HEK293 (cell line): ENCODE measurements at regions not wholly inside any gene's neighbourhood (a gene's known extent, or its start where the extent isn't known, plus 50 kb on each side); places are given as distances from the start of the nearest gene placed in this dataset.

Source experiments
- CTCF ChIA-PET: fragments of 350-600 bp; formaldehyde crosslinking; extraction: SDS; loops from one replicate; lab custom pipeline; 2021; ENCODE audit warnings: antibody characterized with exemption; lab: Yijun Ruan, JAX
- POLR2A ChIA-PET: fragments of 300-600 bp; formaldehyde crosslinking; extraction: SDS; loops from one replicate; lab custom pipeline; 2020; ENCODE audit warnings: antibody characterized with exemption, inconsistent platforms; lab: Yijun Ruan, JAX
- H3K27ac ChIP-seq: fragments of 200-500 bp; sonication (Bioruptor generic); 2 replicates; pipeline ENCODE4 v1.5.1; 2014; ENCODE audit warnings: low read depth, low read length, control low read depth, inconsistent platforms; ENCODE audit errors: extremely low read depth
- H3K36me3 ChIP-seq, 2 experiments: fragments of 200-500 bp in 1 of 2; sonication (Bioruptor generic) in 1 of 2; 1 replicate in 1 of 2; 2 replicates in 1 of 2; pipeline ENCODE4 v1.5.1; 2014 to 2017; ENCODE audit warnings: inconsistent platforms in 2 of 2, low read length in 2 of 2; ENCODE audit not compliant: control insufficient read depth in 2 of 2, insufficient read depth in 1 of 2
- H3K4me1 ChIP-seq: fragments of 200-500 bp; sonication (Bioruptor generic); 2 replicates; pipeline ENCODE4 v1.5.1; 2014; ENCODE audit warnings: mild to moderate bottlenecking, low read length, inconsistent platforms; ENCODE audit not compliant: control insufficient read depth, insufficient read depth
- H3K4me3 ChIP-seq: 2 replicates; pipeline ENCODE4 v1.5.1; 2011; ENCODE audit warnings: low read depth, mild to moderate bottlenecking, control low read depth, low read length, moderate library complexity
- H3K9me3 ChIP-seq: fragments of 200-500 bp; sonication (Bioruptor generic); 2 replicates; pipeline ENCODE4 v1.5.1; 2014; ENCODE audit warnings: low read depth, low read length, inconsistent platforms; ENCODE audit not compliant: control insufficient read depth, insufficient read depth
- GLIS1 ChIP-seq: fragments of 450-650 bp; formaldehyde crosslinking; IDR thresholded peaks from 2 replicates; pipeline ENCODE4 v1.5.1; 2016; ENCODE audit warnings: missing biosample characterization, missing genetic modification characterization
- PRDM1 ChIP-seq: fragments of 450-650 bp; formaldehyde crosslinking; IDR thresholded peaks from 2 replicates; pipeline ENCODE4; 2016; ENCODE audit warnings: missing biosample characterization, missing genetic modification characterization
- SP2 ChIP-seq: fragments of 450-650 bp; formaldehyde crosslinking; IDR thresholded peaks from 2 replicates; pipeline ENCODE4 v1.5.1; 2016; ENCODE audit warnings: missing biosample characterization, missing genetic modification characterization
- SP7 ChIP-seq: fragments of 450-650 bp; formaldehyde crosslinking; IDR thresholded peaks from 2 replicates; pipeline ENCODE4 v1.5.1; 2016; ENCODE audit warnings: missing biosample characterization, missing genetic modification characterization
- ZBTB7A ChIP-seq: fragments of 450-650 bp; formaldehyde crosslinking; IDR thresholded peaks from 2 replicates; pipeline ENCODE4 v1.5.1; 2016; ENCODE audit warnings: low read depth, missing biosample characterization, missing genetic modification characterization
- ZFHX2 ChIP-seq: fragments of 450-650 bp; formaldehyde crosslinking; conservative IDR thresholded peaks from 2 replicates; pipeline ENCODE4 v1.5.1; 2016; ENCODE audit warnings: missing biosample characterization, missing genetic modification characterization
- ZFP69B ChIP-seq: fragments of 450-650 bp; formaldehyde crosslinking; IDR thresholded peaks from 2 replicates; pipeline ENCODE4 v1.5.1; 2016; ENCODE audit warnings: missing biosample characterization, missing genetic modification characterization
- ZNF174 ChIP-seq: fragments of 450-650 bp; formaldehyde crosslinking; IDR thresholded peaks from 2 replicates; pipeline ENCODE4 v1.5.0; 2017; ENCODE audit warnings: missing biosample characterization, mild to moderate bottlenecking, missing genetic modification characterization
- ZNF19 ChIP-seq: fragments of 450-650 bp; formaldehyde crosslinking; IDR thresholded peaks from 2 replicates; pipeline ENCODE4; 2016; ENCODE audit warnings: missing biosample characterization, missing genetic modification characterization, low read depth
- ZNF274 ChIP-seq, 2 experiments: fragments of 200-500 bp in 1 of 2; fragments of 450-650 bp in 1 of 2; sonication (Bioruptor generic) in 1 of 2; formaldehyde crosslinking in 1 of 2; IDR thresholded peaks; 2 replicates each; pipeline versions ENCODE4 v1.5.1 to v1.6.1; 2014 to 2016; ENCODE audit warnings: borderline replicate concordance in 1 of 2, inconsistent platforms in 1 of 2, low read length in 1 of 2, missing biosample characterization in 1 of 2, missing genetic modification characterization in 1 of 2
- ZNF311 ChIP-seq: fragments of 450-650 bp; formaldehyde crosslinking; IDR thresholded peaks from 2 replicates; pipeline ENCODE4 v1.5.1; 2017; ENCODE audit warnings: missing biosample characterization, missing genetic modification characterization, borderline replicate concordance
- ZNF596 ChIP-seq: fragments of 450-650 bp; IDR thresholded peaks from 2 replicates; pipeline ENCODE4 v1.5.0; 2018; ENCODE audit warnings: missing biosample characterization, mild to moderate bottlenecking, missing genetic modification characterization, moderate library complexity
- ZNF623 ChIP-seq: fragments of 450-650 bp; formaldehyde crosslinking; IDR thresholded peaks from 2 replicates; pipeline ENCODE4 v1.5.1; 2016; ENCODE audit warnings: missing biosample characterization, missing genetic modification characterization
- ZNF654 ChIP-seq: fragments of 450-650 bp; formaldehyde crosslinking; IDR thresholded peaks from 2 replicates; pipeline ENCODE4 v1.5.1; 2016; ENCODE audit warnings: low read depth, missing biosample characterization, missing genetic modification characterization
- ZNF776 ChIP-seq: fragments of 450-650 bp; formaldehyde crosslinking; IDR thresholded peaks from 2 replicates; pipeline ENCODE4 v1.5.0; 2017; ENCODE audit warnings: missing biosample characterization, missing genetic modification characterization, borderline replicate concordance
- ZNF791 ChIP-seq: fragments of 450-650 bp; formaldehyde crosslinking; IDR thresholded peaks from 2 replicates; pipeline ENCODE4 v1.5.1; 2016; ENCODE audit warnings: missing biosample characterization, missing genetic modification characterization
- ZXDB ChIP-seq: fragments of 450-650 bp; formaldehyde crosslinking; IDR thresholded peaks from 2 replicates; pipeline ENCODE4 v1.5.1; 2016; ENCODE audit warnings: missing biosample characterization, missing genetic modification characterization
- TF ChIP-seq, protein P1 (sequence below): fragments of 450-650 bp; formaldehyde crosslinking; IDR thresholded peaks from 2 replicates; pipeline ENCODE4 v1.5.1; 2016; ENCODE audit warnings: missing biosample characterization, missing genetic modification characterization
- TF ChIP-seq, protein P2 (sequence below): sonication (generic); formaldehyde crosslinking; IDR thresholded peaks from 2 replicates; pipeline ENCODE4 v1.8.1; 2022; ENCODE audit warnings: mild to moderate bottlenecking, moderate library complexity, missing genetic modification reagents
- TF ChIP-seq, protein P3 (sequence below): fragments of 450-650 bp; formaldehyde crosslinking; IDR thresholded peaks from 2 replicates; pipeline ENCODE4 v1.5.1; 2016; ENCODE audit warnings: missing biosample characterization, missing genetic modification characterization
- TF ChIP-seq, protein P4 (sequence below): IDR thresholded peaks from 2 replicates; pipeline ENCODE4 v1.6.1; 2011; ENCODE audit warnings: mild to moderate bottlenecking, low read depth, low read length, borderline replicate concordance
- TF ChIP-seq, protein P5 (sequence below): fragments of 450-650 bp; formaldehyde crosslinking; conservative IDR thresholded peaks from 2 replicates; pipeline ENCODE4 v1.5.1; 2016; ENCODE audit warnings: low read depth, missing biosample characterization, missing genetic modification characterization

DNA sequence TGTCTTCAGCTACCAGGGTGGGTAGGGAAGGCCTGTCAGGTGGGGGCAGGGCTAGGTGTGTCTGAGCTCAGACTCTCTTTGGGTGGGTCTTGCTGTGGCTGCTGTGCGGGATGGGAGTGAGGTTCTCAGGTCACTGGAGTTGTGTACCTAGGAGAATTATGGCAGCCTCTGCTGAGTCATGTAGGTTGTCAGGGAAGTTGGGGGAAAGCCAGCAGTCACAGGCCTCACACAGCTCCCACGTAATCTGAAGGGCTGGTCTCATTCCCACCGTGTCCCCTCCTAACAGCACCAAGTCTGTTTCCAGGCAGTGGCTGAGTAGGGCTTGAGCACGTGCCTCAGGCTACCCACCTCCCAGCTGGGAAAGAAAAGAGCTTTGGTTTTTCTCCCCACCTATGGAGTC lies 67.0 kb downstream of the CHCHD4 start:
- Histone ChIP-seq H3K9me3 (no peaks in the 10 kb centered on the region), H3K4me3 (no peak overlapping the region), H3K36me3 (no peaks in the 10 kb centered on the region), H3K27ac (no peak overlapping the region), H3K4me1 (no peaks in the 10 kb centered on the region)
- POLR2A ChIA-PET: no interaction called here
- no peak for TF ChIP-seq ZNF791
- TF ChIP-seq, protein P1, sequence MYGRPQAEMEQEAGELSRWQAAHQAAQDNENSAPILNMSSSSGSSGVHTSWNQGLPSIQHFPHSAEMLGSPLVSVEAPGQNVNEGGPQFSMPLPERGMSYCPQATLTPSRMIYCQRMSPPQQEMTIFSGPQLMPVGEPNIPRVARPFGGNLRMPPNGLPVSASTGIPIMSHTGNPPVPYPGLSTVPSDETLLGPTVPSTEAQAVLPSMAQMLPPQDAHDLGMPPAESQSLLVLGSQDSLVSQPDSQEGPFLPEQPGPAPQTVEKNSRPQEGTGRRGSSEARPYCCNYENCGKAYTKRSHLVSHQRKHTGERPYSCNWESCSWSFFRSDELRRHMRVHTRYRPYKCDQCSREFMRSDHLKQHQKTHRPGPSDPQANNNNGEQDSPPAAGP (tag by site-specific recombination): peak; percentile 82
- CTCF ChIA-PET: interaction anchor here (0.6 kb wide), 2 partner anchors 9 to 57 kb away, joined by 3 read pairs; no protein-coding TSS in a partner anchor

DNA sequence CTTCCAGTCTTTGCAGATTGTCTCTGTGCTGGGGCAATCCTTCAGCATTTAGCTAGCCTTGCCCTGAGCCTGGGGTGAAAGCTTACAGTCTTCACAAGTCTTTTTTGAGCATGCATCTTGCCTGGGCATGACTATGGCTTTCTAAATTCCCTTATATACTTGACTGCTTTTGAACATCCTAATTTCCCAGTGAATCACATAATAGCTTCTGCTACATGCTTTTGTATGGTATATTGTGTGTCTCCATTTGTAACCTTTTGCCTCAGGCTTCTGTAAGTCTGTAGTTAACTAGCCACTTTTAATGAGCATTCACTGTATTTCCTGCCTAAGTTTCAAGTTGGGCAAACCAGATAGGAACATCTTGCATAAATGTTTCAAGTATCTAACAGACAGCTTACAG lies 76.8 kb downstream of the CHCHD4 start:
- Histone ChIP-seq H3K4me1 (no peaks in the 10 kb centered on the region), H3K36me3 (no peaks in the 10 kb centered on the region), H3K4me3 (no peak overlapping the region), H3K9me3 (no peaks in the 10 kb centered on the region), H3K27ac (no peak overlapping the region)
- ChIA-PET POLR2A (no interaction called here), CTCF (interaction anchor here (0.6 kb wide), 1 partner anchor 421 kb away, joined by 5 read pairs; no protein-coding TSS in a partner anchor)
- TF ChIP-seq SP7 (no peak), ZNF776 (tag by site-specific recombination) (no peak), GLIS1 (tag by site-specific recombination) (no peak), ZNF19 (no peak), PRDM1 (no peak), ZBTB7A (tag by site-specific recombination) (no peak), ZNF274 (IDR thresholded peaks at IDR 0.05; ENCODE audit: low read length) (no peak), ZNF274 (tag by site-specific recombination; IDR thresholded peaks at IDR 0.05; ENCODE audit: borderline replicate concordance) (no peak), ZNF623 (no peak), ZNF311 (tag by site-specific recombination) (no peak), ZFHX2 (no peak), ZNF654 (tag by site-specific recombination) (no peak), ZNF174 (tag by site-specific recombination) (no peak), ZXDB (tag by site-specific recombination) (no peak), SP2 (no peak), ZNF596 (tag by site-specific recombination) (no peak), ZFP69B (no peak)
- TF ChIP-seq, protein P2, sequence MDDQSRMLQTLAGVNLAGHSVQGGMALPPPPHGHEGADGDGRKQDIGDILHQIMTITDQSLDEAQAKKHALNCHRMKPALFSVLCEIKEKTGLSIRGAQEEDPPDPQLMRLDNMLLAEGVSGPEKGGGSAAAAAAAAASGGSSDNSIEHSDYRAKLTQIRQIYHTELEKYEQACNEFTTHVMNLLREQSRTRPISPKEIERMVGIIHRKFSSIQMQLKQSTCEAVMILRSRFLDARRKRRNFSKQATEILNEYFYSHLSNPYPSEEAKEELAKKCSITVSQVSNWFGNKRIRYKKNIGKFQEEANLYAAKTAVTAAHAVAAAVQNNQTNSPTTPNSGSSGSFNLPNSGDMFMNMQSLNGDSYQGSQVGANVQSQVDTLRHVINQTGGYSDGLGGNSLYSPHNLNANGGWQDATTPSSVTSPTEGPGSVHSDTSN: no peak
- TF ChIP-seq, protein P3, sequence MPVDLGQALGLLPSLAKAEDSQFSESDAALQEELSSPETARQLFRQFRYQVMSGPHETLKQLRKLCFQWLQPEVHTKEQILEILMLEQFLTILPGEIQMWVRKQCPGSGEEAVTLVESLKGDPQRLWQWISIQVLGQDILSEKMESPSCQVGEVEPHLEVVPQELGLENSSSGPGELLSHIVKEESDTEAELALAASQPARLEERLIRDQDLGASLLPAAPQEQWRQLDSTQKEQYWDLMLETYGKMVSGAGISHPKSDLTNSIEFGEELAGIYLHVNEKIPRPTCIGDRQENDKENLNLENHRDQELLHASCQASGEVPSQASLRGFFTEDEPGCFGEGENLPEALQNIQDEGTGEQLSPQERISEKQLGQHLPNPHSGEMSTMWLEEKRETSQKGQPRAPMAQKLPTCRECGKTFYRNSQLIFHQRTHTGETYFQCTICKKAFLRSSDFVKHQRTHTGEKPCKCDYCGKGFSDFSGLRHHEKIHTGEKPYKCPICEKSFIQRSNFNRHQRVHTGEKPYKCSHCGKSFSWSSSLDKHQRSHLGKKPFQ (tag by site-specific recombination): no peak
- TF ChIP-seq, protein P4, sequence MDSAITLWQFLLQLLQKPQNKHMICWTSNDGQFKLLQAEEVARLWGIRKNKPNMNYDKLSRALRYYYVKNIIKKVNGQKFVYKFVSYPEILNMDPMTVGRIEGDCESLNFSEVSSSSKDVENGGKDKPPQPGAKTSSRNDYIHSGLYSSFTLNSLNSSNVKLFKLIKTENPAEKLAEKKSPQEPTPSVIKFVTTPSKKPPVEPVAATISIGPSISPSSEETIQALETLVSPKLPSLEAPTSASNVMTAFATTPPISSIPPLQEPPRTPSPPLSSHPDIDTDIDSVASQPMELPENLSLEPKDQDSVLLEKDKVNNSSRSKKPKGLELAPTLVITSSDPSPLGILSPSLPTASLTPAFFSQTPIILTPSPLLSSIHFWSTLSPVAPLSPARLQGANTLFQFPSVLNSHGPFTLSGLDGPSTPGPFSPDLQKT: no peak
- TF ChIP-seq, protein P5, sequence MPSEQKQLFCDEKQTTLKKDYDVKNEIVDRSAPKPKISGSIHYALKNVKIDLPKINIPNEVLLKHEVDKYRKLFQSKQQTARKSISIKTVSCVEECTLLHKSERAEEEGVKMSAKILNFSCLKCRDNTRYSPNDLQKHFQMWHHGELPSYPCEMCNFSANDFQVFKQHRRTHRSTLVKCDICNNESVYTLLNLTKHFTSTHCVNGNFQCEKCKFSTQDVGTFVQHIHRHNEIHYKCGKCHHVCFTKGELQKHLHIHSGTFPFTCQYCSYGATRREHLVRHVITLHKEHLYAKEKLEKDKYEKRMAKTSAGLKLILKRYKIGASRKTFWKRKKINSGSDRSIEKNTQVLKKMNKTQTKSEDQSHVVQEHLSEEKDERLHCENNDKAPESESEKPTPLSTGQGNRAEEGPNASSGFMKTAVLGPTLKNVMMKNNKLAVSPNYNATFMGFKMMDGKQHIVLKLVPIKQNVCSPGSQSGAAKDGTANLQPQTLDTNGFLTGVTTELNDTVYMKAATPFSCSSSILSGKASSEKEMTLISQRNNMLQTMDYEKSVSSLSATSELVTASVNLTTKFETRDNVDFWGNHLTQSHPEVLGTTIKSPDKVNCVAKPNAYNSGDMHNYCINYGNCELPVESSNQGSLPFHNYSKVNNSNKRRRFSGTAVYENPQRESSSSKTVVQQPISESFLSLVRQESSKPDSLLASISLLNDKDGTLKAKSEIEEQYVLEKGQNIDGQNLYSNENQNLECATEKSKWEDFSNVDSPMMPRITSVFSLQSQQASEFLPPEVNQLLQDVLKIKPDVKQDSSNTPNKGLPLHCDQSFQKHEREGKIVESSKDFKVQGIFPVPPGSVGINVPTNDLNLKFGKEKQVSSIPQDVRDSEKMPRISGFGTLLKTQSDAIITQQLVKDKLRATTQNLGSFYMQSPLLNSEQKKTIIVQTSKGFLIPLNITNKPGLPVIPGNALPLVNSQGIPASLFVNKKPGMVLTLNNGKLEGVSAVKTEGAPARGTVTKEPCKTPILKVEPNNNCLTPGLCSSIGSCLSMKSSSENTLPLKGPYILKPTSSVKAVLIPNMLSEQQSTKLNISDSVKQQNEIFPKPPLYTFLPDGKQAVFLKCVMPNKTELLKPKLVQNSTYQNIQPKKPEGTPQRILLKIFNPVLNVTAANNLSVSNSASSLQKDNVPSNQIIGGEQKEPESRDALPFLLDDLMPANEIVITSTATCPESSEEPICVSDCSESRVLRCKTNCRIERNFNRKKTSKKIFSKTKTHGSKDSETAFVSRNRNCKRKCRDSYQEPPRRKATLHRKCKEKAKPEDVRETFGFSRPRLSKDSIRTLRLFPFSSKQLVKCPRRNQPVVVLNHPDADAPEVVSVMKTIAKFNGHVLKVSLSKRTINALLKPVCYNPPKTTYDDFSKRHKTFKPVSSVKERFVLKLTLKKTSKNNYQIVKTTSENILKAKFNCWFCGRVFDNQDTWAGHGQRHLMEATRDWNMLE (tag by site-specific recombination): no peak
